Astrocyte (in vitro differentiated cells and primary cell): ENCODE measurements at regions not wholly inside any gene's neighbourhood (a gene's known extent, or its start where the extent isn't known, plus 50 kb on each side); places are given as distances from the start of the nearest gene placed in this dataset.

Source experiments
- DNase-seq: peaks from one replicate; pipeline ENCODE4 v3.0.0-alpha.2; 2010; ENCODE audit warnings: low read depth
- FAIRE-seq: peaks from 2 replicates; lab custom pipeline; 2011; peaks lifted over from hg19 to GRCh38; lab: Jason Lieb, UNC
- H2AFZ ChIP-seq: 2 replicates; pipeline ENCODE4 v1.6.0; 2012; ENCODE audit warnings: low read depth, low read length, inconsistent platforms
- H3K27ac ChIP-seq: 2 replicates; pipeline ENCODE4 v1.5.1; 2011; ENCODE audit warnings: low read depth, low read length, inconsistent platforms
- H3K27me3 ChIP-seq: 2 replicates; pipeline ENCODE4 v1.6.0; 2011; ENCODE audit warnings: low read length, inconsistent platforms; ENCODE audit not compliant: insufficient read depth
- H3K36me3 ChIP-seq: 2 replicates; pipeline ENCODE4 v1.5.1; 2011; ENCODE audit warnings: low read length, inconsistent platforms; ENCODE audit not compliant: insufficient read depth
- H3K4me1 ChIP-seq: 2 replicates; pipeline ENCODE4 v1.5.1; 2011; ENCODE audit warnings: low read length, inconsistent platforms; ENCODE audit not compliant: insufficient read depth
- H3K4me2 ChIP-seq: 2 replicates; pipeline ENCODE4 v1.6.0; 2012; ENCODE audit warnings: low read length, inconsistent platforms
- H3K4me3 ChIP-seq: 2 replicates; pipeline ENCODE4 v1.5.1; 2011; ENCODE audit warnings: low read depth, mild to moderate bottlenecking, low read length, inconsistent platforms; ENCODE audit not compliant: insufficient read depth
- H3K79me2 ChIP-seq: 2 replicates; pipeline ENCODE4 v1.6.0; 2012; ENCODE audit warnings: mild to moderate bottlenecking, low read length, inconsistent platforms; ENCODE audit not compliant: insufficient read depth
- H3K9ac ChIP-seq: 2 replicates; pipeline ENCODE4 v1.6.0; 2012; ENCODE audit warnings: mild to moderate bottlenecking, low read length, inconsistent platforms
- H3K9me3 ChIP-seq: 2 replicates; pipeline ENCODE4 v1.5.1; 2012; ENCODE audit warnings: low read depth, mild to moderate bottlenecking, low read length, inconsistent platforms; ENCODE audit not compliant: insufficient read depth
- H4K20me1 ChIP-seq: 2 replicates; pipeline ENCODE4 v1.6.0; 2012; ENCODE audit warnings: low read length, inconsistent platforms; ENCODE audit not compliant: insufficient read depth
- H3K27ac Mint-ChIP-seq: one replicate; pipeline ENCODE4 v1.8.0; 2021; ENCODE audit warnings: mild to moderate bottlenecking, mixed read lengths; ENCODE audit not compliant: unreplicated experiment
- H3K27me3 Mint-ChIP-seq: one replicate; pipeline ENCODE4 v1.8.0; 2021; ENCODE audit warnings: low read depth, mixed read lengths; ENCODE audit not compliant: unreplicated experiment
- H3K36me3 Mint-ChIP-seq: one replicate; pipeline ENCODE4 v1.8.0; 2021; ENCODE audit warnings: low read depth, mixed read lengths; ENCODE audit not compliant: unreplicated experiment
- H3K4me1 Mint-ChIP-seq: one replicate; pipeline ENCODE4 v1.8.0; 2021; ENCODE audit warnings: low read depth, mixed read lengths; ENCODE audit not compliant: unreplicated experiment
- H3K4me3 Mint-ChIP-seq: one replicate; pipeline ENCODE4 v1.8.0; 2021; ENCODE audit warnings: mild to moderate bottlenecking, moderate library complexity, mixed read lengths; ENCODE audit not compliant: unreplicated experiment
- H3K9me3 Mint-ChIP-seq: one replicate; pipeline ENCODE4 v1.8.0; 2021; ENCODE audit warnings: mild to moderate bottlenecking, mixed read lengths; ENCODE audit not compliant: unreplicated experiment
- CTCF ChIP-seq: IDR thresholded peaks from 2 replicates; pipeline ENCODE4 v1.5.1; 2011; ENCODE audit warnings: low read depth, mild to moderate bottlenecking, inconsistent platforms, low read length, moderate library complexity; ENCODE audit not compliant: insufficient read depth
- EZH2 ChIP-seq: IDR thresholded peaks from 2 replicates; pipeline ENCODE4 v1.6.1; 2012; ENCODE audit warnings: mild to moderate bottlenecking, low read length, inconsistent platforms; ENCODE audit not compliant: insufficient read depth

- H3K79me2 ChIP-seq = no peaks in the 10 kb centered on the region
- H3K27me3 ChIP-seq = no peaks in the 10 kb centered on the region
- peaks cover 11% of the 10 kb centered on the region for H3K27me3 Mint-ChIP-seq
- H3K4me3 ChIP-seq = no peak overlapping the region
- no peaks in the 10 kb centered on the region for H4K20me1 ChIP-seq
- H3K36me3 ChIP-seq = no peaks in the 10 kb centered on the region
- no peak overlapping the region for H3K4me3 Mint-ChIP-seq
- H3K4me2 ChIP-seq = peak overlapping the region; percentile 59
- H3K4me1 ChIP-seq = peaks cover 24% of the 10 kb centered on the region
- H3K27ac Mint-ChIP-seq = no peak overlapping the region
- H2AFZ ChIP-seq = no peak overlapping the region
- FAIRE-seq (no peak), DNase-seq (peak; percentile 64)
- no peaks in the 10 kb centered on the region for H3K9me3 ChIP-seq
- H3K9me3 Mint-ChIP-seq = peaks cover 4% of the 10 kb centered on the region
- no peak for TF ChIP-seq EZH2
- no peak for TF ChIP-seq CTCF
- H3K36me3 Mint-ChIP-seq = no peaks in the 10 kb centered on the region
- H3K27ac ChIP-seq = peak overlapping the region; percentile 64
- H3K9ac ChIP-seq = peak overlapping the region; percentile 32
- H3K4me1 Mint-ChIP-seq = no peaks in the 10 kb centered on the region
These were observed 126.2 kb downstream of the TWIST2 start for GRCh38 chr2:238974081-238974480.

GRCh38 chr2:238974501-238975166 is 126.7 kb downstream of the TWIST2 start:
- H3K27me3 ChIP-seq = no peaks in the 10 kb centered on the region
- no peaks in the 10 kb centered on the region for H3K79me2 ChIP-seq
- no peak overlapping the region for H2AFZ ChIP-seq
- H3K9me3 Mint-ChIP-seq = peaks cover 5% of the 10 kb centered on the region
- H3K4me1 ChIP-seq = peaks cover 24% of the 10 kb centered on the region
- H3K4me3 ChIP-seq = no peak overlapping the region
- no peaks in the 10 kb centered on the region for H4K20me1 ChIP-seq
- peak overlapping the region; percentile 59 for H3K4me2 ChIP-seq
- H3K27ac Mint-ChIP-seq = no peak overlapping the region
- H3K27ac ChIP-seq = peak overlapping the region; percentile 64
- DNase-seq (peak; percentile 91), FAIRE-seq (peak; percentile 23)
- no peaks in the 10 kb centered on the region for H3K9me3 ChIP-seq
- peaks cover 7% of the 10 kb centered on the region for H3K27me3 Mint-ChIP-seq
- no peaks in the 10 kb centered on the region for H3K36me3 Mint-ChIP-seq
- peak overlapping the region; percentile 56 for H3K9ac ChIP-seq
- H3K4me1 Mint-ChIP-seq = no peaks in the 10 kb centered on the region
- H3K4me3 Mint-ChIP-seq = no peak overlapping the region
- TF ChIP-seq EZH2 = no peak
- peak; percentile 29 for TF ChIP-seq CTCF
- no peaks in the 10 kb centered on the region for H3K36me3 ChIP-seq

GRCh38 chr2:238975408-238975807 is 127.5 kb downstream of the TWIST2 start:
- Mint-ChIP-seq H3K4me1 (no peaks in the 10 kb centered on the region), H3K4me3 (no peak overlapping the region), H3K9me3 (peaks cover 6% of the 10 kb centered on the region), H3K27ac (no peak overlapping the region), H3K36me3 (no peaks in the 10 kb centered on the region), H3K27me3 (peaks cover 5% of the 10 kb centered on the region)
- Histone ChIP-seq H3K4me3 (no peak overlapping the region), H3K27me3 (no peaks in the 10 kb centered on the region), H2AFZ (no peak overlapping the region), H3K4me1 (peaks cover 24% of the 10 kb centered on the region), H4K20me1 (no peaks in the 10 kb centered on the region), H3K9me3 (no peaks in the 10 kb centered on the region), H3K27ac (no peak overlapping the region), H3K4me2 (no peak overlapping the region), H3K36me3 (no peaks in the 10 kb centered on the region), H3K79me2 (no peaks in the 10 kb centered on the region), H3K9ac (no peak overlapping the region)
- DNase-seq (no peak), FAIRE-seq (no peak)
- TF ChIP-seq EZH2 (no peak), CTCF (no peak)
